SK-N-MC (cell line): ENCODE measurements at regions not wholly inside any gene's neighbourhood (a gene's known extent, or its start where the extent isn't known, plus 50 kb on each side); places are given as distances from the start of the nearest gene placed in this dataset.

Source experiments
- DNase-seq: peaks from one replicate; pipeline ENCODE4 v3.0.0-alpha.2; 2011; ENCODE audit warnings: low read depth, low spot score
- H3K27ac ChIP-seq: fragments of 200-600 bp; sonication (generic); 2 replicates; pipeline ENCODE4 v1.5.1; 2016; ENCODE audit warnings: mixed run types
- H3K36me3 ChIP-seq: fragments of 200-600 bp; sonication (generic); 2 replicates; pipeline ENCODE4 v1.6.1; 2017; ENCODE audit warnings: antibody characterized with exemption, low read length, mixed read lengths; ENCODE audit not compliant: insufficient read depth
- H3K4me3 ChIP-seq: fragments of 200-600 bp; sonication (generic); 2 replicates; pipeline ENCODE4 v1.5.1; 2016
- H3K9ac ChIP-seq: fragments of 200-600 bp; sonication (generic); 2 replicates; pipeline ENCODE4 v1.8.0; 2017; ENCODE audit warnings: mixed run types, mixed read lengths; ENCODE audit not compliant: insufficient read length
- H3K9me3 ChIP-seq: fragments of 200-600 bp; sonication (generic); 2 replicates; pipeline ENCODE4 v1.6.1; 2017; ENCODE audit warnings: low read depth, mild to moderate bottlenecking, antibody characterized with exemption, low read length, moderate library complexity, mixed read lengths
- EZH2 ChIP-seq: fragments of 200-600 bp; sonication (generic); IDR thresholded peaks from one replicate; pipeline ENCODE4 v1.6.1; 2017; ENCODE audit warnings: antibody characterized with exemption
- FOXP2 ChIP-seq: optimal IDR thresholded peaks from 2 replicates; pipeline ENCODE3; 2011; ENCODE audit warnings: mild to moderate bottlenecking, moderate library complexity; ENCODE audit not compliant: insufficient read depth; ENCODE audit errors: extremely low read length, control extremely low read depth
- POLR2AphosphoS5 ChIP-seq: IDR thresholded peaks from 2 replicates; pipeline ENCODE4 v1.6.1; 2012; ENCODE audit warnings: mild to moderate bottlenecking, low read depth, low read length, borderline replicate concordance

DNA sequence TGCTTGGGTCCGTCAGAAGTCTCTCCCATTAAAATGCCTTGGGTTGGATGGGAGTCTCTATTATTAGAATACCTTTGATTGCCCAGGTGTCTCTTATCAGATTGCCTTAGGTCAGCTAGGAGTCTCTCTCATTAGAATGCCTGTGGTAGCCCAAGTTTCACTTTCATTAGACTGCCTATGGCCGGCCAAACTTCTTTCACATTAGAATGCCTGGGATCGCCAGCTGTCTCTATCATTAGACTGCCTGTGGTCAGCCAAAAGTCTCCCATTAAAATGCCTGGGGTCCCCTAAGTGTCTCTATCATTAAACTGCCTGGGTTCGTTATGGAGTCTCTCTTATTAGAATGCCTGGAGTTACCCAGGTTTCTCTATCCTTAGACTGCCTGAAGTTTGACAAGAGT is 1476.7 kb downstream of the UQCRFS1 start:
- Histone ChIP-seq H3K4me3 (no peak overlapping the region), H3K27ac (no peak overlapping the region), H3K9ac (no peak overlapping the region), H3K36me3 (no peaks in the 10 kb centered on the region; the same call in 1 of the 2 replicates), H3K9me3 (no peaks in the 10 kb centered on the region)
- TF ChIP-seq FOXP2, result no peak
- no peak for TF ChIP-seq EZH2
- no peak for TF ChIP-seq POLR2AphosphoS5
- DNase-seq, result no peak

DNA sequence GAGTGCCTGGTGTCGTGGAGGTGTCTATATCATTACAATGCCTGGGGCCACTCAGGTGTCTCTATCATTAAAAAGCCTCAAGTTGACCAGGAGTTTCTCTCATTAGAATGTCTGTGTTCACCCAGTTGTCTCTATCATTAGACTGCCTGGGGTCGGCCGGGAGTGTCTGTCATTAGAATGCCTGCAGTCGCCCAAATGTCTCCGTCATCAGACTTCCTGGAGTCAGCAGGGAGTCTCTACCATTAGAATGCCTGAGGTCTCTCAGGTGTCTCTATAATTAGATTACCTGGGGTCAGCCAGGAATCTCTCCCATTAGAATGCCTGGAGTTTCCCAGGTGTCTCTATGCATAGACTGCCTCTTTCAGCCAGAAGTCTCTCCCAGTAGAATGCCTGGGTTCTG is 1477.6 kb downstream of the UQCRFS1 start:
- H3K9me3 ChIP-seq, result 0 out of 2 replicates have a peak, but pooled peaks cover 3% of the 10 kb centered on the region
- H3K4me3 ChIP-seq, result no peak overlapping the region
- H3K36me3 ChIP-seq, result peaks cover 3% of the 10 kb centered on the region
- no peak for DNase-seq
- H3K27ac ChIP-seq, result no peak overlapping the region
- TF ChIP-seq POLR2AphosphoS5, result no peak
- no peak for TF ChIP-seq FOXP2
- TF ChIP-seq EZH2, result no peak
- H3K9ac ChIP-seq, result no peak overlapping the region

DNA sequence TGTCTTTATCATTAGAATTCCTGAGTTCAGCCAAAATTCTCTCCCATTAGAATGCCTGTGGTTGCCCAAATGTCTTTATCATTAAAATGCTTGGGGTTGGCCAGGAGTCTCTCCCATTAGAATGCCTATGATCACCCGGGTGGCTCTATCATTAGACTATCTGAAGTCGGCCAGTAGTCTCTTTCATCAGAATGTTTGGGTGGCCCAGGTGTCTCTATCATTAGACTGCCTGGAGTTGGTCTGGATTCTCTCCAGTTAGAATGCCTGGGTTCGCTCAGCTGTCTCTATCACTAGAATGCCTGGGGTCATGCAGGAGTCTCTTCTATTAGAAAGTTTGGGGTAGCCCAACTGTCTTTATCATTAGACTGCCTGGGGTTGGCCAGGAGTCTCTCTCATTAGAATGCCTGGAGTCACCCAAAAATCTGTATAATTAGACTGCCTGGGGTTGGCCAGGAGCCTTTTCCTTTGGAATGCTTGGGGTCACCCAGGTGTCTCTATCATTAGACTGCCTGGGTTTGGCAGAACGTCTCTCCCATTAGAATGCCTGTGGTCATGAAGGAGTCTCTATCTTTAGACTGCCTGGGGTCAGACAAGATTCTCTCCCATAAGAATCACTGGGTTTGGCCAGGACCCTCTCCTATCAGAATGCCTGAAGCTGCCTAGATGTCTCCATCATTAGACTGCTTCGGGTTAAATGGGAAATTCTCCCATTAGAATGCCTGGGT is 1478.3 kb downstream of the UQCRFS1 start:
- Histone ChIP-seq H3K9ac (no peak overlapping the region), H3K36me3 (peaks cover 5% of the 10 kb centered on the region), H3K9me3 (0 out of 2 replicates have a peak, but pooled peaks cover 5% of the 10 kb centered on the region), H3K4me3 (no peak overlapping the region), H3K27ac (no peak overlapping the region)
- DNase-seq, result no peak
- TF ChIP-seq FOXP2, result no peak
- TF ChIP-seq POLR2AphosphoS5, result no peak
- no peak for TF ChIP-seq EZH2

DNA sequence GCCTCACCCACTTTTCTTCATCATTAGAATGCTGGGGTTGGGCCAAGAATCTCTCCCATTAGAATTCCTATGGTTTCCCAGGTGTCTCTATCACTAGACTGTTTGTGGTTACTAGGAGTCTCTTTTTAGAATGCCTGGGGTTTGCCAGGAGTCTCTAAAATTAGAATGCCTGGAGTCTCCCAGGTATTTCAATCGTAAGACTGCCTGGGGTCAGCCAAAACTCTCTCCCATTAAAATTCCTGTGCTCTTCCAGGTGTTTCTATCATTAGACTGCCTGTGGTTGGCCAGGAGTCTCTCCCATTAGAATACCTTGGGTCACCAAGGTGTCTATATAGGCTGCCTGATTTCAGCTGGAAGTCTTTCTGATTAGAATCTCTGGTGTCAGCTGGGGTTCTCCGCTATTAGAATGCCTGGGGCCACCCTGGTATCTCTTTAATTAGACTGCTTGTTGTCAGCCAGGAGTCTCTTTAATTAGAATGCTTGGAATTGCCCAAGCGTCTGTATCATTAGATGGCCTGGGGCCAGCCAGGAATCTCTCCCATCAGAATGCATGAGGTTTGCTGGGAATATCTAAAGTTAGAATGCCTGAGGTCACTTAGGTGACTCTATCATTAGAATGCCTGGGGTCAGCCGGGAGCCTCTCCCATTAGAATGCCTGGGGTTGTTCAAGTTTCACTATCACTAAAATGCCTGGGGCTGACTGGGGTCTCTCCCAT is 1479.2 kb downstream of the UQCRFS1 start:
- peaks cover 10% of the 10 kb centered on the region; the same call in 1 of the 2 replicates for H3K9me3 ChIP-seq
- no peak overlapping the region for H3K4me3 ChIP-seq
- no peak for DNase-seq
- no peak overlapping the region for H3K9ac ChIP-seq
- no peak overlapping the region for H3K27ac ChIP-seq
- TF ChIP-seq FOXP2 (no peak), POLR2AphosphoS5 (no peak), EZH2 (no peak)
- peaks cover 14% of the 10 kb centered on the region for H3K36me3 ChIP-seq

DNA sequence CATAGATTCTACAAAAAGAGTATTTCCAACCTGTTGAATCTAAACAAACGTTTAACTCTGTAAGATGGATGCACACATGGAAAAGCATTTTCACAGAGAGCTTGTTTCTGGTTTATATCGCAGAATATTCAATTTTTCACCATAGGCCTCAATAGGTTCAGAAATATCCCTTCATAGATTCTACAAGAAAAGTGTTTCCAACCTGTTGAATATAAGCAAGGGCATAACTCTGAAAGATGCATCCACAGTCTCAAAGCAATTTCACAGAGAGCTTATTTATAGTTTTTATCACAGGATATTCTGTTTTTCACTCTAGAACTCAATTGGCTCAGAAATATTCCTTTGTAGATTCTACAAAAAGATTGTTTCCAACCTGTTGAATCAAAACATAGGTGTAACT is 1483.6 kb downstream of the UQCRFS1 start:
- Histone ChIP-seq H3K4me3 (no peak overlapping the region), H3K27ac (no peak overlapping the region), H3K9ac (no peak overlapping the region), H3K9me3 (peaks cover 15% of the 10 kb centered on the region; the same call in 1 of the 2 replicates), H3K36me3 (peaks cover 14% of the 10 kb centered on the region)
- no peak for DNase-seq
- TF ChIP-seq POLR2AphosphoS5, result no peak
- TF ChIP-seq EZH2, result no peak
- TF ChIP-seq FOXP2, result no peak

DNA sequence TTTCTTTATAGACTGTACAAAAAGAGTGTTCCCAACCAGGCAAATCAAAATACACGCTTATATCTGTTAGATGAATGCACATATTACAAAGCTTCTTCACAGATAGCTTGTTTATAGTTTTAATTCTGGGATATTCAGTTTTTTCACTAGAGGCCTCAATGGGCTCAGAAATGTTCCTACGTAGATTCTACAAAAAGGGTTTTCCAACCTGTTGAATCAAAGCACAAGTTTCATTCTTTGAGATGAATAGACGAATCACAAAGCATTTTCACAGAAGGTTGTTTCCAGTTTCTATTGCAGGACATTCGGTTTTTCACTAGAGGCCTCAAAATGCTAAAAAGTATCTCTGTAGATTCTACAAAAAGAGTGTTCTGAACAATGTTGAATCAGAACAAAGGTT is 1490.3 kb downstream of the UQCRFS1 start:
- Histone ChIP-seq H3K27ac (no peak overlapping the region), H3K4me3 (no peak overlapping the region), H3K9ac (no peak overlapping the region), H3K36me3 (no peaks in the 10 kb centered on the region), H3K9me3 (peaks cover 4% of the 10 kb centered on the region; the same call in 1 of the 2 replicates)
- DNase-seq, result no peak
- no peak for TF ChIP-seq POLR2AphosphoS5
- TF ChIP-seq FOXP2, result no peak
- TF ChIP-seq EZH2, result no peak

DNA sequence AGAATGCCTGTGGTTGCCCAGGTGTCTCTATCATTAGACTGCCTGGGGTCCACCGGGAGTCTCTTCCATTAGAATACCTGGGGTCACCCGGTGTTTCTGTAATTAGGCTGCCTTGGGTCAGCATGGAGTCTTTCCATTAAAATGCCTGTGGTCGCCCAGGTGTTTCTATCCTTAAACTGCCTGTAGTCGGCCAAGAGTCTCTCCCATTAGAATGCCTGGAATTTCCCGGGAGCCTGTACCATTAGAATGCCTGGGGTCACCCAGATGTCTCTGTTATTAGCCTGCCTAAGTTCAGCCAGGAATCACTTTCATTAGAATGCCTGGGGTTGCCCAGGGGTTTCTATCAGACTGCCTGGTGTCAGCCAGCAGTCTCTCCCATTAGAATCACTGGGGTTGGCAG is 1492.8 kb downstream of the UQCRFS1 start:
- H3K27ac ChIP-seq, result no peak overlapping the region
- H3K4me3 ChIP-seq, result no peak overlapping the region
- TF ChIP-seq EZH2 (no peak), POLR2AphosphoS5 (no peak), FOXP2 (no peak)
- peaks cover 4% of the 10 kb centered on the region; the same call in 1 of the 2 replicates for H3K9me3 ChIP-seq
- no peak for DNase-seq
- no peak overlapping the region for H3K9ac ChIP-seq
- no peaks in the 10 kb centered on the region for H3K36me3 ChIP-seq

DNA sequence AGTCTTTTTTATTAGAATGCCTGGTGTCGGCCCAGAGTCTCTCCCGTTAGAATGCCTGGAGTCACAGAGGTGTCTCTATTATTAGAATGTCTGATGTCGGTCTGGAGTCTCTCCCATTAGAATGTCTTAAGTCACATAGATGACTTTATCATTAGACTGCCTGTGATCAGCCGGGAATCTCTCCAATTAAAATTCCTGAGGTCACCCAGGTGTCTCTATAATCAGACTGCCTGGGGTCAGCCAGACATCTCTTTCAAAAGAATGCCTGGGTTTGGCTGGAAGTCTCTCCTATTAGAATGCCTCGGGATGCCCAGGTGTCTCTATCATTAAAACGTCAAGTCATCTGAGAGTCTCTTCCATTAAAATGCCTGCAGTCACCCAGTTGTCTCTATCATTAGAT is 1493.9 kb downstream of the UQCRFS1 start:
- Histone ChIP-seq H3K9me3 (peaks cover under 1% of the 10 kb centered on the region; the same call in 1 of the 2 replicates), H3K36me3 (no peaks in the 10 kb centered on the region), H3K4me3 (no peak overlapping the region), H3K9ac (no peak overlapping the region), H3K27ac (no peak overlapping the region)
- no peak for DNase-seq
- no peak for TF ChIP-seq POLR2AphosphoS5
- TF ChIP-seq EZH2, result no peak
- TF ChIP-seq FOXP2, result no peak
